ENCODE measurements at regions not wholly inside any gene's neighbourhood (a gene's known extent, or its start where the extent isn't known, plus 50 kb on each side); places are given as distances from the start of the nearest gene placed in this dataset.
A peak's percentile ranks its signal among the peaks of the same experiment; 100 is the strongest.
"Not testable (repeated sequence)": the region's sequence is repeated elsewhere in the genome, so short reads cannot be mapped to it uniquely, and the experiment has no call there.

DNA sequence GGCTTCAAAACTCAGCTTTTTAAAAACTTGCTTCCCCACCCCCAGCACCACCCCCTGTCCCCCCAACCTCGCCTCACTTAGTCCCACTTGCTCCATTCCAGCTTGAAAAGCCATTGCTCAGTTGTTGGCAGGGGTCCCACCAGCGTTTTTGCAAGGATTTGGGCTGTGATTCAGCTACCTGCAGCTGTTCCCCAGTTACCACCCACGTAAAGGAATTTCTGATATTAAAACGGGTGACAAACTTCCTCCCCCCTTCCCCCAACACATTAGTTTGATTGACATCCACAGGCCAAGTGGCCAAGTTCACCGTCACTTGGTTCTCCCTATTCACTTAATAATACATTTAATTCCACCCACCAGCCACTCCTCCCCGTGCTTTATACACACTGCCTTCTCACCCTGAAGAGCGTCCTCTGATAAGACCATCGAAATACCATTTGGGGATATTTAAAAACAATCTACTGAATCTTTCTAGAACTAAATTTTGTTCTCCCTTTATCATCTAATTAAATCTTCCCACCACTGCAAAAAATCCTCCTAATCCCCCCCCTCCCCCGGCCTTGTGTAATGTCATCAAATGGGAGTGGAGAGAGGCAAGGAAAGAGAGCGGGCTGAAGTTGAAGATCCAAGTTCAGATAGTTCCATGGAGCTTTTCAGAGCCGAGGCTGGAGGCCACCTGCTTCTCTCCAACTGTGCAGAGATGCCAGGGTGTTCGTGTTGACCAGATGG, 55.1 kb downstream of the SOX9 start:
- peak; percentile 45 for DNase-seq

DNA sequence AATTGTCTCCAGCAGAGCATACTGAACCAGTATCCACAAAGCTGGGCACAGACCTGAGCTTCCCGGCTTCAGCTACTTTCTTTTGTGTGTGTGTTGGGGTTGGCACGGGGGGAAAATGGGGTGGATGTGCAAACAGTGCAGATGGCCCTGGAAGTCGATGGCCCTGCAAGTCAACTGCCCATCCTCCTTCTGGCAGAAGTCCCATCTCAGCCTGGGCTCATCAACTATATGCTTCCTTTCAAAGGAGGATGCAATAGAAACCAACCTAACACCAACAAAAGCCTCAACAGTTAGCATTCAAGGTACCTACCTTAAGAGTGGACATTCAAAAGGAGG, 55.7 kb downstream of the SOX9 start:
- DNase-seq, result no peak

DNA sequence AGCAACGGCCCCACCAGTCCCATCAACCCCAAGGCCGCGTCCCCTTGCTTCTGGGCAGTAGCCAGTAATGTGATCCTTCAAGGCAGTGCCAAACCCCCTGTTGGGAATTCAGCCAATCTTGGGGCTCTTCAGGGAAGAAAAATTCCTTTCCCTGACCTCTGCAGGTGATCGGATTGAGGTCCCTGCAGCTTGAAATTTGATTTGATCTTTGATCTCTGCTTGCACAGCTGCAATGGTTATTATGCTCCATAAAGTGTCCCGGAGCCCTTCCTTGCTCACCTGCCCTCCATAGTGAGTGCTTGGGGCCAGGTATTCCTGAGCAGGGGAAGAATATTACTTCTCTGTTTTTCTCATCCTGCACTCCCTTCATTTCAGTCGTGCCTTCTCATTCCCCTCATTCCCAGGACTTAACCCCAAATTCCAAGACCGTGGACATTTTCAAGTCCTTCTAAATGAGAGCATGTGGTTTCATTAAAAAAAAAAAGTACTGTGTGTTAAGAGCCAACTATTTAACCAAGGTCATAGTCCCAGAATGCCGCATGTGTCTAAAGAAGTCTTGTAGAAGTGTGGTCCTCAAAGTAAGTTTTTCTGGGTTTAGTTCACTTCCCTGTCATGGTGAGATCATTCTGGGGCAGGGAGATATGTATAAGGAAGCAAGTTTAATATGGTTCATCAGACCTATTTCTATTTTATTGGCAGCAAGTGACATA, 56.3 kb downstream of the SOX9 start:
- no peak for DNase-seq

DNA sequence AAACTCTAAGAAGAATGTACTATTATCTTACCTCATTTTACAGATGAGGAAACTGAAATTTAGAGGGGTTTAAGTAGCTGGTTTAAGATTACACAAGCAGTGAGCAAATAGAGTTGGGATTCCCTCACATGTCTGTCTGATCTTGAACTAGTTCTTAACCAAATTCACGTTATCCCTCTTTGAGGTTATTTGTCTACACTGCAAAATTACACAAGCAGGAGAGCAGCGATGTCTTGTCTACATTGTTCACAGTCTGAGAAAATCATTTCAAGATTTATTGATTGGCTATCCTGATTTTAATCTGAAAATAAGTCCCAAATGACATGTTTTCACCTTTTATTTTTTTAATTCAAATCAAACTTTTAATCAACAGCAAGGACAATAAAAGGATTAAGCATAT, 56.9 kb downstream of the SOX9 start:
- DNase-seq, result no peak

DNA sequence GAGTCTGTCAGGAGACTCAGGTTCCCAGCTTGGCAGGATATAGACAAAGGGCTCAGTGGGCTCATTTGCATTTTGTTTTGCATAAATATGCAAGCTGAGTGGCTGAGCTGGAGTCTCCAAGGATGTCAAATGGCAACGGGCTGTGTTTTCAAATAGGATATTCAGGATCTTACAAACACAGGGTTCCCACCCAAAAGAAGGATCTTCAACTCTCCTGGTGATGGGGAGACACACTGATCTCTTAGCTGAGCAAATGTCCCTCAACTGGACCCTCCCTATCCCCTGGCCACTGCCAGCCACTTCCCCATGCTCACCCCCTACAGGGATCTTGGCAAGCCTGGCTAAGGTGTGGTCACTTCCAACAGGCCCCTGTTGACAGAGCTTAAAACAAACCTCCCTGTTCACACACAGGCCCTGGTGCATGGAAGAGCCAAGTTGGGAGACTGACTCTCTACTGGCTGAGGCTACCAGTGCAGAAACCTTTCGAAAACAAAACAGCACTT, 61.6 kb downstream of the SOX9 start:
- no peak for DNase-seq

DNA sequence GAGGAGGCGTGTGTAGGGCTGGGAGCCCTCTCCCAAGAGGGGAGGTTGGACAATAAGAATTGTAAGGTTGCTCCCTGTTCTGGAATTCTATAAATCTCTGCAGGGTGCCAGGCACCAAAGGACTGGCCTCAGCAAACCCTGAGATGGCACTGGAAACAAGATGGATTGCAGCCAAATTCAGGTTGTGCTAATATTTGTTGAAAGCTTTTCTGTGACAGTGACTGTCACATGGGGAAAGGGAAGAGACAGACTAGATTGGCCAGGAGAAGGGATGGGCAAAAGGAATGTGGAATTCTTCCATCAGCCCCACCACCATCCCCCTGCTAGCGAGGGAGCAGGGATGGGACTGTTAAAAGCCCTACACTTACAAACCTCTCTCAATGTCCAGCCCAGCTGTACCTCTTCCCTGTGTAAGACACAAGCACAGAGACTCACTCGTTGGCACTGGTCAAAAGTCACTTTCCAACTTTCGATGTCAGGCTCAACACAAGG, 62.4 kb downstream of the SOX9 start:
- no peak for DNase-seq

DNA sequence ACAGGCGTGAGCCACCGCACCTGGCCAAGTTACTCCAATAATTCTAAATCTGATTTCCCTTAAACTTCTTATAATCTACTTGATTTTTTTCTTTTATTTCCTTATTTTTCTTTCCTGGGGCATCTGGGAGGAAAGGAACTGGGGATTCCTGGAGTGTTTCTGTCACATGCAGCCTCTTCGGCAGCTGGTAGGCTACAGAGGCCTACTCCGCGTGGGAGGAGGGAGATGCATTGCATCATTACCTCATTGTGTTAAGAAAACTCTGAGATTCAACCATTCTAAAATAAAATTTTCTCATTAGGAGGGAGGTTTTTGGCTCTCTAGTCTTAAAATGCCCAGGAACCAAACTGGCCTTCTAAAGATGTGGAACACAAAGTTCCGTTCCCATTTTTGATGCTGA, 64.0 kb downstream of the SOX9 start:
- no peak for DNase-seq

DNA sequence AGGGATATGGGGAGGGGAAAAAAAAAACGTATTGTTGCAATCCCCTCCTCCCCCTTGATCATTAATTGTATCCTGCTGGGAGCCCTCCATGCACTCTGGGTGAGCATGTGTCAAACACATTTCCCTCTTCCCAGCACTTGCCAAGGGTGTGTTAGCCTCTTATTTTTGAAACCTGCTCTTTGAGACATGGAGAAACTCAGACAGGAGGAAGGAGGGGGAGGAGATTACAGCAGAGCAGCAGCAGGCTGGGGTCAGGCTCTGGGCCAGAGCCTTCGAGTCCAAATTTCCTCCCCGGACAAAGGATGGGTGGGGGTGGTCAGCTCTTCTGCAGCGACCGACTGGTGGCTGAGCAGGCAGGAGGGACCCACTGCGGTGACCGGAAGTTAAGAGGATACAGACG, 64.7 kb downstream of the SOX9 start:
- peak; percentile 57 for DNase-seq

DNA sequence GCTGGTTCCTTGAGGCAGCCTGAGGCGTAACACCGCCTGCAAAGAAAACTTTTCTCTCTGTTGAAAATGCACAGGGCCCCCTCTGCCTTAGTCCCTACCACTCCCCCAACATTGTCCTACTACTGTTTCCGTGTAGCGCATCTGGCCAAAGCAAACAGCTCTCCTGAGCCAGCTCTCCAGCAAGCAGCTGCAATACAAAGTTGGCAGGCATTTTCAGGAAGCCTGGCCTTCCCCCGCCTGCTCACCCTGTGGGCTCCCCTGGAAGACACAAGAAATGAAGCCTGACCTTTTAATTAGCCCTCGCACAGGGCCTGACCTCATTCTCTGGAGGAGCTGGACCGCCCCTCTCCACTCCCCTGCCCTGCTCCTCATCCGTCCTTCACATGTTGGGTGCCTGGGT, 66.7 kb downstream of the SOX9 start:
- DNase-seq, result peak; percentile 76

DNA sequence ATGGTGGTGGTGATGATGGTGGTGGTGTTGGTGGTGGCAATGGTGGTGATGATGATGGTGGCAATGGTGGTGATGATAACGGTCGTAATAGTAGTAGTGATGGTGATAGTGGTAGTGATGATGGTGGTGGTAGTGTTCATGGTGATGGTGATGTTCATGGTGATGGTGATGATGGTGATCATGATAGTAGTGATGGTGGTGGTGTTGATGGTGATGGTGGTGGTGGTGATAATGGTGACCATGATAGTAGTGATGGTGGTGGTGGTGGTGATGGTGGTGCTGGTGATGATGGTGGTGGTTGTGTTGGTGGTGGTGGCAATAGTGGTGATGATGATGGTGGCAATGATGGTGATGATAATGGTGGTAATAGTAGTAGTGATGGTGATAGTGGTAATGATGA, 68.0 kb downstream of the SOX9 start:
- no peak for DNase-seq

DNA sequence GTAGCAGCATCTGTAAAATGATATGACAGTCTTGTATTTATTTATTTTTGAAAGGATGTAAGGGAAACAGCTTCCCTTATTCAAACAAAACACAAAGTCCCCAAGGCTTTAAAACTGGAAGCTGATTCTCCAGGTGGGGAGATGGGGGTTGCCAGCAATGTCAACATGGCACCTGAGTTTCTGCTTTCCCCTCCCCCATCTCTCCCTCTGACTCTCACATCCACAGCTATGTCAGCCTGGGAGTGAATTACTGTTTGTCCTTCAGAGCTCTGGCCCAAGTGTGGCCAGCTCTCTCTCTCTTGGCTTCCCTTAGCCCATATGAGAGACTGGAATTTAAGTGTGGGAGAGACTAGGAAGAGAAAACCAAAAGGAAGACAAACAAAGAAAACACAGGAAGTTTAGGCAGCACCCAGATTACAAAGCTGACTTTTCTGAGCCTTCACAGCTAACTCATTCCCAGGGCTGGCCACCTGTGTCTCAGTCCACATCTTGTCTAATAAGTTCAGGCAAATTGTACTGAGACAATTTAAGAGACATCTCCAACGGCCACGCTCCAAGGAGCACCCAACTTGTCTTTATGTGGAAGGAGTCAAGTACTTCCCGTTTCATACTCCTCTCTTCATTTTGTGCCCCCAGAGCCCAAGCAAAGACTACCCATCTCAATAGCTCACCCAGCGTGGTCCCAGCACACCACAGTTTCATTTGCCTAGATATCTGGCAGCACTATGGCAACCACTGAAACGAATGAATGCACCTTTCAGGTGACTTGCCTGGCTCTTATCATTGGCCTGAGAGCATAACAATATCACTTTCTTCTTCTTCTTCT, 69.2 kb downstream of the SOX9 start:
- DNase-seq, result no peak

DNA sequence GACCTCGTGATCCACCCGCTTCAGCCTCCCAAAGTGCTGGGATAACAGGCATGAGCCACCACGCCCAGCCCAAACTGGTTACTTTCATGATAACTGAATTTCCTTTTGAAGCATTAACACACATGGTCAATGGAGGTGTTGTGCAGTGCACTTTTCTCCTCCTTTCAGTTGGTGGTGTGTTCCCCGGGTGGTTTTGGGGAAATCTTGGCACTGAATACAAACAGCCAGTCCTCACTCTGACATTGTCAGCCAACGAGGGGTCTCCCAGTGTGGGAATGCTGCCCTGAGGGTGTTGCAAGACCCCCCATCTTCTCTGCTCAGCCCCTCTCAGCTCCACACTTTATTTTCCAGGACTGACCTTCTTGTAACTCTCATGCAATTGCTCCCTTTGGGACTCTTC, 70.5 kb downstream of the SOX9 start:
- DNase-seq, result no peak

DNA sequence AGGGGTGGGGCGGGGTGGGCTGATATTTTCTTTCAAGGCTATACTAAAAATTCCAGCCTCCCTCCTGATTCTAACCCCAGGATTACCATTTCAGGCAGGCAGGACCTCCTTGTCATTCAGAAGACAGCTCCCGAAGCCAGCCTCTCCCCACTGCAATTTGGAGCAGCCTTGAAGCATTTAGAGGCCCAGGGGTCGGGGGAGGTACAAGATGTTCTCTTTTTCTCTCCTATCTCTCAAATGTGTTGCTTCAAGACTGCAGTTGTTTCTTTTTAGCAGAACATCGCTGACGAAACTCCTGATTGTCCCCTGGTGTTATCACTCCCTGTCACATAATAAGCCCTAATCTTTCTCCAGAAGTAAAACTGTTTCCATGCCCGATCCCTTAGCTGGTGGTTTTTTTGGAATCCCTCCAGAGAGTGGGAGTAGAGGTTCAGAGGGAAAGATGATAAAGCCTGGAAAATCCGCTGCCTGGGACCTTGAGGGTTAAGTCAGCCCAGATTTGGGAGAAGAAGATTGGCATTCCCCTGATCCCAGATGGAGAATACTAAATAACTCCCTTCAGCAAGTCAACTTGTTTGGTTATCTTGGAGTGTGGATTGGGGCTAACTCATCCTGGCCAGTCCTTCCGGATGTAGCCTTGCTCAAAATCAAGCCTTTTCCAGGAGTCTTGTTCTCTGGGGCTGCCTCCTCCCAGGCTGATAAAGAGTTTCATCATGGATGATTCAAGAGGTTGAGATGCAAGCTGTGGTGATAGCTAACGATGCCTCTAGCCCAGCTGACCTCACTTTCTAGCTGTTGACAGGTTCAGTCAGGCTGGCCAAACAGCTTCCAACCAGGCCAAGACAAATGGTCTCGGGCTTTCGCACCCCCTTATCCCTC, 71.3 kb downstream of the SOX9 start:
- no peak for DNase-seq

DNA sequence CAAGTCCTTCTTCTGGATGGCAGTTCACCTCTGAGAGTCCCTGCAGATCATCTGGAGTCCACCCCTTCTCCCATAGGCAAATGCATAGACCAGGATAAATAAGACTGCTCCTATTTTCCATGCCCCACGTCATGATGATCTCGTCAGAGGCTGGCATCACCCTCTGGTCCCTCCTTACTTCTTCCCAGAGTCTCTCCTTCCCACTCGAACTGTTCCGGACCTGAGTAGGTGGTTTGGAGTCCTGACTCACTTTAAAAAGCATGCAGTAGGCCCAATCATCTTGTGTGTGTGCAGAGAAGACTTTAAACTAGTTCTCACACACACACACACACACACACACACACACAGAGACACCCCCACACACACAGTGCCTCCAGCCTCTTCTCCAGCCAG, 72.0 kb downstream of the SOX9 start:
- no peak for DNase-seq

DNA sequence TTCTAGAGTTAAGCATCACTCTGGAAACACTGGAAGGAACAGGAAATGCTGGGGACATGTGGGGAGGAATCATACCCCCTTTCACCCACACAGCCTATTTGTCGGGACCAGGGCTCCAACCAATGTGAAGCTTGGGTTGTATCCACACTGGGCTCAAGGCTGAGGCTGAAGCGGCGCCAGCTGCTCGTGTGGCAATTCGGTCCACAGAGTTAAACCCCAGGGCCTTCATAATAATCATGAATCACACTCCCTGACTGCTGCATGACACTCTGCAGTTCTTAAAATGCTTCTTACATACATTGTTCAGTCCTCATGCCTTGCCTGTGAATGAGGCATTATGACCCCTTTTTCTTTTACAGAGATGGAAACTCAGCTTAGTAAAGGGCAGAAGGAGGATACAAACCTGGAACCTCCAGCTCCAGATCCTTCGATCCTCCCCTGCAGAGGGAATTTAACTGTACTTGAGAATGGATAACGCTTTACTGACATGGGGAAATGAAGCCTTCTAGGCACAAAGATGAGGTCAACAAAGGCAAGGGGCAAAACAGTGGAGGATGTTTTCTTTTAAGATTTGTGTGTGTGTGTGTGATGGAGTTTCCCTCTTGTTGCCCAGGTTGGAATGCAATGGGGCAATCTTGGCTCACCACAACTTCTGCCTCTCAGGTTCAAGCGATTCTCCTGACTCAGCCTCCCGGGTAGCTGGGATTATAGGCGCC, 72.7 kb downstream of the SOX9 start:
- DNase-seq, result no peak

DNA sequence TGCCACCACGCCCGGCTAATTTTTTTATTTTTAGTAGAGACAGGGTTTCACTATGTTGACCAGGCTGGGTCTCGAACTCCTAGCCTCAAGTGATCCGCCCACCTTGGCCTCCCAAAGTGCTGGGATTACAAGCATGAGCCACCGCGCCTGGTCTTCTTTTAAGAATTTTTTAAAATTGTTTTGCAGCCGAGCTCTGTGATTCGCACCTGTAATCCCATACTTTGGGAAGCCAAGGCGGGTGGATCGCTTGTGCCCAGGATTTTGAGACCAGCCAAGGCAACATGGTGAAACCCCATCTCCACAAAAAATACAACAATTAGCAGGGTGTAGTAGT, 73.3 kb downstream of the SOX9 start:
- not testable (repeated sequence) for DNase-seq

DNA sequence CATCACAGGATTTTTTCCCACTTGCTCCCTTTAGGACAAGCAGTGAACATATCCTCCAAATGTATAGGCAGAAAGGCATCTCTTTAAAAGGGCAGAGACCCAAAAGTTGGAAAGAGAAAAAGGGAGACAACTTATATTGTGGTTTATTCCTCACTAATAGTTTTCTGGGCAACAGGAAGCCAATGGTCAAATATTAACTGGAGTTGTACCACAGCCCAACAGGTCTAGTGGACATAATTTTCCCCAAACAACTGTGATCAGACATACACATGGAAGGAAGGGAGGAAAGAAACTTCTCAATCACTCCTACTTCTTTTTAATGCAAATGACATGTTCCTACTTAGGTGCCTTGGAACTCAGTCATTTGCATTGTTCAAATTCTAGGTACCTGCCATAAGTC, 78.4 kb downstream of the SOX9 start:
- DNase-seq, result no peak

DNA sequence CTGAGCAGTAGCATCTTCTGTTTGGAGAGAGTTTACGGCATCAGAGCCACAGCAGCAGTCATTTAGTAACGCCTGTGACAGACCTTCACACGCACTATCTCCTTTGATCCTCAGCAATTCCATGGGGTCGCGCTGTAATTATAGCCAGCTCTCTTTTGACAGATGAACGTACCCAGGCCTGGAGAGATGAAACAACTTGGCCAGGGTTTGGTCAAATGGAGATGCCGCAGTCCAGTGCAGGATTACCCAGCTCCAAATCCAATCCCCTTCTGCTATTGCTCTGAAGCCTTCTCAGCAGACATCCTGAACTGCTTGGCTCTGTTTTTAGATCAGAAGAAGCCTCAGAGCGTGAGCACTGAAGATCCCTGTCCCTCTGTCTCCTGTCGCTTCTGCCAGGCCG, 83.9 kb downstream of the SOX9 start:
- no peak for DNase-seq

DNA sequence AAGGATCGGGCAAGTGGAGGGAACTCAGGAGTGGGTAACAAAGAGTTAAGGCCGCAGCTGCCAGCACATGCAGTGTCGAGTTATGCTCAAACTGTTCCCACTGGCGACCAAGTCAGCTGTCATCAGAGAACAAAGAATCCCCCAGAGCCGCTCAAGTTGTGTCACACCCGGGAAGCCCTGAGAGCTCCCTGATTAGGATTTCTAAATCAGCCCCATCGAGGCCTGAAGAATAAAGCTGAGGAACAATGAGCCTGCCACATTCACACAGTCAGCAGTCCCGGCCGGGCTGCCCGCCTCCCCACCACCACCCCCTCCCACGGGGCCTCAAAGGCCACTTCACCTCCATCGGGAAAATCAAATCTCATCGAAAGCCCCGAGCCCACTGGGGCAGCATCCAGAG, 84.5 kb downstream of the SOX9 start:
- DNase-seq, result no peak

DNA sequence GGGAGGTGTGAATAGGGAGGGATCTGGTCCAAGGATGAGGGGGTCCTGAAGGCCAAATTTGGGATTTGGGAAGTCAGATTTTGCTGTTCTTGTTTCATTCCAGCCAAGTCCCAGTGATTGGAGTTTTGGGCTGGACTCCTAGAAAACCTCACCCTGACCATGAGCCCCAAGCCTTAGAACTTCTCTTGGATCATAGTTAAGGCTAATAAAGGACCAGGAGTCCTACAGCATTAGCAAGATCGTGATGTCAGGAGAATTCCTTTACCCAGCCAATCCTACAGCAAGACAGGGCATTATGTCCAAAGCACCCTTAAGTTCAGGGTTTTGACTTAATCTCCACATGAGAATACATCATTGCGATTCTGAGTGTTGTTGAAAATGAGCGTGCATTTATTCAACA, 85.0 kb downstream of the SOX9 start:
- no peak for DNase-seq

DNA sequence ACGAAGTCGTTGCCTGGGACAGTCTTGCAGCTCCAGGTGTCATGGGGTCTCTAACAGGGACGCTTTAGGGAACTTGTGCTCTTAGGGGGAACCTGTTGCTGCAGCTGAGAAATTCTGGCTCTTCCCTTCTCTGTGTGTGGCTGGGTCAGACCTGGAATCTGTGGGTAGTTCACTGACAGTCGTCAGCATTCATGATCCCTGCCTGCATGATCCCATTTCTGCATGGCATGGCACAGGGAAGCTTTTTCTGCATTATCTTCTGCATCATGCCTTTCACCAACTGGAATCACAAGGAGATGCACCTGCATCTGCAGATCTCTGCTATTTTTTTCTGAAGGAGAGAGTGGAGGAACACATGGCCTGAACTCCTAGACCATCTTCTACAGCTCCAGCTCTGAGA, 85.6 kb downstream of the SOX9 start:
- DNase-seq, result no peak

Measured in muscle of arm (tissue), 1 donor.